ENCODE measurements at regions not wholly inside any gene's neighbourhood (a gene's known extent, or its start where the extent isn't known, plus 50 kb on each side); places are given as distances from the start of the nearest gene placed in this dataset.

DNA sequence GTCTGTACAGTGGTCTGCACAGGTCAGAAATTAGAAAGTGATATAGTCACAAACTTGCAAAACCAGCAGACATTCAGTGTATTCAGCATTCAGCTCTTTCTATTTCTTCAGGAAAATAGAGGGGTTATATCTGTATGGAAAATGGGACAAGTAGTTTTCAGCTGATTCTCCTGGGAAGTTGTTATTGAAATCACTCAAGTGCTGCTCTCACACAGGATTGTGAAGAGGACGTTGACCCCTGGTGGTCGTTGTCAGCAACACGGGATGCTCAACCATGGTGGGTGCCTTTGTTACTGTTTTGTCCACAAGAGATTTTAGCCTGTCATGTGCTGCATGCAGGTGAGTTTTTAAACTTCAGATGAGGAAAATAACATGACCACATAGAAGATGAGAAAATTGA lies 981.8 kb downstream of the TMEM121 start:
- no peak for TF ChIP-seq EZH2 (IDR thresholded peaks at IDR 0.05; ENCODE audit: borderline replicate concordance, insufficient read depth, low read depth, low read length, poor library complexity, severe bottlenecking)
- TF ChIP-seq, protein P1, sequence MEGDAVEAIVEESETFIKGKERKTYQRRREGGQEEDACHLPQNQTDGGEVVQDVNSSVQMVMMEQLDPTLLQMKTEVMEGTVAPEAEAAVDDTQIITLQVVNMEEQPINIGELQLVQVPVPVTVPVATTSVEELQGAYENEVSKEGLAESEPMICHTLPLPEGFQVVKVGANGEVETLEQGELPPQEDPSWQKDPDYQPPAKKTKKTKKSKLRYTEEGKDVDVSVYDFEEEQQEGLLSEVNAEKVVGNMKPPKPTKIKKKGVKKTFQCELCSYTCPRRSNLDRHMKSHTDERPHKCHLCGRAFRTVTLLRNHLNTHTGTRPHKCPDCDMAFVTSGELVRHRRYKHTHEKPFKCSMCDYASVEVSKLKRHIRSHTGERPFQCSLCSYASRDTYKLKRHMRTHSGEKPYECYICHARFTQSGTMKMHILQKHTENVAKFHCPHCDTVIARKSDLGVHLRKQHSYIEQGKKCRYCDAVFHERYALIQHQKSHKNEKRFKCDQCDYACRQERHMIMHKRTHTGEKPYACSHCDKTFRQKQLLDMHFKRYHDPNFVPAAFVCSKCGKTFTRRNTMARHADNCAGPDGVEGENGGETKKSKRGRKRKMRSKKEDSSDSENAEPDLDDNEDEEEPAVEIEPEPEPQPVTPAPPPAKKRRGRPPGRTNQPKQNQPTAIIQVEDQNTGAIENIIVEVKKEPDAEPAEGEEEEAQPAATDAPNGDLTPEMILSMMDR (IDR thresholded peaks at IDR 0.05): no peak
